ENCODE measurements at regions not wholly inside any gene's neighbourhood (a gene's known extent, or its start where the extent isn't known, plus 50 kb on each side); places are given as distances from the start of the nearest gene placed in this dataset.

DNA sequence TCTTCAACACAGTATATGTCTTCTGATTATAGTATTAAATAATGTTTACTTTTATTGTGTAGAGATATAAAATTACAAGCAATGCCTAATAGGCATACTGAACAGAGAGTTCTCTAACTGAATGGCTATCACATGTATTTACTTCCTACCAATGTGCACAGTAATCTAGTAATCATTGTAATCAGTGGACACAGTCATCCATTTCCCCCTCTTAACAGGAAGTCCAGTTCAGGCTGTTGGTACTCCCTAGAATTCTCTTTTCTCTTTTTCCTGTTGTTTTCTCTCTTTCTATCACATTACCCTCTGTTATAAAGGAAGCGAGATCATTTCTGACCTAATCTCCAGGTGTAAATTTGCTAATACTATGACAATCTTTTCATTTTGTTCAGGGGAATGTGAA lies 172.5 kb downstream of the HTR1B start:
- no peak overlapping the region for H3K4me3 ChIP-seq (ENCODE audit: low read depth, low read length, poor library complexity, severe bottlenecking)
- no peak for DNase-seq (ENCODE audit: low spot score)
- no peaks in the 10 kb centered on the region for H3K27me3 ChIP-seq (replicated peaks; ENCODE audit: insufficient read depth, low read depth, low read length, poor library complexity)
- ChIA-PET POLR2A (ENCODE audit: low non-redundant PET) (no interaction called here), CTCF (no interaction called here)
- no peaks in the 10 kb centered on the region for H3K9me3 ChIP-seq (ENCODE audit: low read depth, low read length, poor library complexity, severe bottlenecking)
- TF ChIP-seq, protein P1, sequence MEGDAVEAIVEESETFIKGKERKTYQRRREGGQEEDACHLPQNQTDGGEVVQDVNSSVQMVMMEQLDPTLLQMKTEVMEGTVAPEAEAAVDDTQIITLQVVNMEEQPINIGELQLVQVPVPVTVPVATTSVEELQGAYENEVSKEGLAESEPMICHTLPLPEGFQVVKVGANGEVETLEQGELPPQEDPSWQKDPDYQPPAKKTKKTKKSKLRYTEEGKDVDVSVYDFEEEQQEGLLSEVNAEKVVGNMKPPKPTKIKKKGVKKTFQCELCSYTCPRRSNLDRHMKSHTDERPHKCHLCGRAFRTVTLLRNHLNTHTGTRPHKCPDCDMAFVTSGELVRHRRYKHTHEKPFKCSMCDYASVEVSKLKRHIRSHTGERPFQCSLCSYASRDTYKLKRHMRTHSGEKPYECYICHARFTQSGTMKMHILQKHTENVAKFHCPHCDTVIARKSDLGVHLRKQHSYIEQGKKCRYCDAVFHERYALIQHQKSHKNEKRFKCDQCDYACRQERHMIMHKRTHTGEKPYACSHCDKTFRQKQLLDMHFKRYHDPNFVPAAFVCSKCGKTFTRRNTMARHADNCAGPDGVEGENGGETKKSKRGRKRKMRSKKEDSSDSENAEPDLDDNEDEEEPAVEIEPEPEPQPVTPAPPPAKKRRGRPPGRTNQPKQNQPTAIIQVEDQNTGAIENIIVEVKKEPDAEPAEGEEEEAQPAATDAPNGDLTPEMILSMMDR (conservative IDR thresholded peaks at IDR 0.05; ENCODE audit: low read depth, low read length) = no peak
- TF ChIP-seq EZH2 (IDR thresholded peaks at IDR 0.05; ENCODE audit: borderline replicate concordance, low read depth, low read length, poor library complexity, severe bottlenecking) = no peak
- BruUV-seq (replicated peaks) = no TSS peak
- no peak overlapping the region for H3K27ac ChIP-seq (ENCODE audit: low read depth, low read length, poor library complexity, severe bottlenecking)
- no peaks in the 10 kb centered on the region for H3K4me1 ChIP-seq (ENCODE audit: insufficient read depth, low read length, poor library complexity, severe bottlenecking)
- intact Hi-C loops (cut with micrococcal nuclease; ENCODE audit: unreplicated experiment) = no loop called here
- H3K36me3 ChIP-seq (ENCODE audit: insufficient read depth, low read length, poor library complexity, severe bottlenecking) = no peaks in the 10 kb centered on the region

DNA sequence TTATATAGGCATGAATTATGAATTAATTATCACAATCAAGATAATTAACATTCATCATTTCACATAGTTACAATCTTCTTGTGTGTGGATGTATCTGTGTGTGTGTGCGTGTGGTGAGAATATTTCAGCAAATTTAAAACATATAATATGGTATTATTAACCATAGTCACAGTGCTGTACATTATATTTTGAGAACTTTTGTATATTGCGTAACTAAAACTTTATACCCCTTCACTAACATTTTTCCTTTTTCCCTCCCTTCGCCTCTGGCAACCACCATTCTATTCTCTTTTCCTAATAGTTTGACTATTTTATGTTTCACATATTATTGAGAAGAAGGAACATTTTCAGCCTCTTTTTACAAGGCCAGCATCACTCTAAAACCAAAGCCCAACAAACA lies 176.8 kb downstream of the HTR1B start:
- POLR2A ChIA-PET (ENCODE audit: low non-redundant PET) = no interaction called here
- no peak for TF ChIP-seq EZH2 (IDR thresholded peaks at IDR 0.05; ENCODE audit: borderline replicate concordance, low read depth, low read length, poor library complexity, severe bottlenecking)
- TF ChIP-seq, protein P1 (conservative IDR thresholded peaks at IDR 0.05; ENCODE audit: low read depth, low read length) = no peak
- DNase-seq (ENCODE audit: low spot score) = no peak
- no peaks in the 10 kb centered on the region for H3K27me3 ChIP-seq (replicated peaks; ENCODE audit: insufficient read depth, low read depth, low read length, poor library complexity)
- CTCF ChIA-PET = no interaction called here
- no peak overlapping the region for H3K27ac ChIP-seq (ENCODE audit: low read depth, low read length, poor library complexity, severe bottlenecking)
- no TSS peak for BruUV-seq (replicated peaks)
- no peaks in the 10 kb centered on the region for H3K9me3 ChIP-seq (ENCODE audit: low read depth, low read length, poor library complexity, severe bottlenecking)
- H3K4me3 ChIP-seq (ENCODE audit: low read depth, low read length, poor library complexity, severe bottlenecking) = no peak overlapping the region
- H3K4me1 ChIP-seq (ENCODE audit: insufficient read depth, low read length, poor library complexity, severe bottlenecking) = no peaks in the 10 kb centered on the region
- intact Hi-C loops (cut with micrococcal nuclease; ENCODE audit: unreplicated experiment) = no loop called here
- no peaks in the 10 kb centered on the region for H3K36me3 ChIP-seq (ENCODE audit: insufficient read depth, low read length, poor library complexity, severe bottlenecking)

DNA sequence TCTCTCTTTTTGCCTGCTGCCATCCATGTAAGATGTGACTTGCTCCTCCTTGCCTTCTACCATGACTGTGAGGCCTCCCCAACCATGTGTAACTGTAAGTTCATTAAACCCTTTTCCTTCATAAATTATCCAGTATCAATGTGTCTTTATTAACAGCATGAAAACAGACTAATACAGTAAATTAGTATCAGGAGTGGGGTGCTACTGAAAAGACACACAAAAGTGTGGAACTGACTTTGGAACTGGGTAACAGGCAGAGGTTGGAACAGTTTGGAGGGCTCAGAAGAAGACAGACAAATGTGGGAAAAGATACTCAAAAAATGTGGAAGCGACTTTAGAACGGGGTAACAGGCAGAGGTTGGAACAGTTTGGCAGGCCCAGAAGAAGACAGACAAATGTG lies 189.4 kb downstream of the HTR1B start:
- no TSS peak for BruUV-seq (replicated peaks)
- H3K36me3 ChIP-seq (ENCODE audit: insufficient read depth, low read length, poor library complexity, severe bottlenecking) = no peaks in the 10 kb centered on the region
- TF ChIP-seq, protein P1 (conservative IDR thresholded peaks at IDR 0.05; ENCODE audit: low read depth, low read length) = no peak
- TF ChIP-seq EZH2 (IDR thresholded peaks at IDR 0.05; ENCODE audit: borderline replicate concordance, low read depth, low read length, poor library complexity, severe bottlenecking) = no peak
- intact Hi-C loops (cut with micrococcal nuclease; ENCODE audit: unreplicated experiment) = no loop called here
- no peaks in the 10 kb centered on the region for H3K27me3 ChIP-seq (replicated peaks; ENCODE audit: insufficient read depth, low read depth, low read length, poor library complexity)
- H3K4me1 ChIP-seq (ENCODE audit: insufficient read depth, low read length, poor library complexity, severe bottlenecking) = no peaks in the 10 kb centered on the region
- DNase-seq (ENCODE audit: low spot score) = no peak
- H3K27ac ChIP-seq (ENCODE audit: low read depth, low read length, poor library complexity, severe bottlenecking) = no peak overlapping the region
- H3K9me3 ChIP-seq (ENCODE audit: low read depth, low read length, poor library complexity, severe bottlenecking) = peaks cover 45% of the 10 kb centered on the region
- H3K4me3 ChIP-seq (ENCODE audit: low read depth, low read length, poor library complexity, severe bottlenecking) = no peak overlapping the region
- POLR2A ChIA-PET (ENCODE audit: low non-redundant PET) = no interaction called here
- CTCF ChIA-PET = no interaction called here

All from A673 (cell line).